ENCODE measurements at regions not wholly inside any gene's neighbourhood (a gene's known extent, or its start where the extent isn't known, plus 50 kb on each side); places are given as distances from the start of the nearest gene placed in this dataset.
"Not testable (repeated sequence)": the region's sequence is repeated elsewhere in the genome, so short reads cannot be mapped to it uniquely, and the experiment has no call there.

- Mint-ChIP-seq H3K4me3 (no peak overlapping the region), H3K27ac (no peak overlapping the region), H3K9me3 (peaks cover 5% of the 10 kb centered on the region), H3K4me1 (peaks cover 5% of the 10 kb centered on the region), H3K36me3 (ENCODE audit: low read depth) (no peaks in the 10 kb centered on the region), H3K27me3 (ENCODE audit: low read depth, poor library complexity) (peaks cover 29% of the 10 kb centered on the region)
- TF ChIP-seq CTCF (IDR thresholded peaks at IDR 0.05) = no peak
- DNase-seq = no peak
Measured at GRCh38 chr4:82276332-82276640, 97.5 kb downstream of the HNRNPD start.

DNA sequence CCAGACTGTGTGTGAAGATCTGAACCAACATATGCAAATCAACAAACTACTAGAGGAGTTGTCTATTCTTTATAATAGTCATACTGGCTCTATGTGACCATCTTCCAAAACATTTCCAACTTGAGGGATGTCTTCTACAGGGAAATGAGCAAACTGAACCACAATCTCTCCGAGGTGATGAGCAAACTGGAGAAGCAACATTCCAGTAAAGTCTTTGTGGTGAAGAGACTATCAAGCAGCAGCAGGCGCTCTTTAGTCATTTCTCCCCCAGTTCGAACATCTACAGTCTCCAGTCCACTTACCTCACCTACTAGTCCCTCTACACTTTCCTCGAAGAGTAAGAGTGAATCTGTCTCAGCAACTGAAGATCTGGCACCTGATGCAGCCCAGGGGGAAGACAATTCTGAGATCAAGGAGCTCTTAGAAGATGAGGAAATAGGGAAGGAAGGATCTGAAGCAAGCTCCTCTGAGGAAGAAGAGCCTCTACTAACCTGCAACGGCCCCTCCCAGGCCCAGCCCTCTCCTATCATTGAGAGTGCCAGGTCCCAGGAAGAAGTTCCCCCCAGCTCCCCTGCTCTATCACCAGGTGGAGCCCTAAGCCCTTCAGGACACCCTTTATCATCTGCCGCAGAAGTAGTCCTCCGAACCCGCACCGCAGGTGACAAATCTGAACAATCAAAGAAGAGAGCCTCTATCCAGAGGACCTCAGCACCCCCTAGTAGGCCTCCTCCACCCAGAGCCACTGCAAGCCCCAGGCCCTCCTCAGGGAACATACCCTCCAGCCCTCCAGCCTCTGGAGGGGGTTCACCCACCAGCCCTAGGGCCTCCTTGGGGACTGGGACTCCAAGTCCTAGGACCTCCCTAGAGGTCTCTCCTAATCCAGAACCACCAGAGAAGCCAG lies 98.1 kb downstream of the HNRNPD start:
- Mint-ChIP-seq H3K36me3 (ENCODE audit: low read depth) (no peaks in the 10 kb centered on the region), H3K4me1 (peaks cover 5% of the 10 kb centered on the region), H3K27ac (no peak overlapping the region), H3K4me3 (no peak overlapping the region), H3K27me3 (ENCODE audit: low read depth, poor library complexity) (peaks cover 29% of the 10 kb centered on the region), H3K9me3 (peaks cover 5% of the 10 kb centered on the region)
- TF ChIP-seq CTCF (IDR thresholded peaks at IDR 0.05) = no peak
- DNase-seq = no peak

DNA sequence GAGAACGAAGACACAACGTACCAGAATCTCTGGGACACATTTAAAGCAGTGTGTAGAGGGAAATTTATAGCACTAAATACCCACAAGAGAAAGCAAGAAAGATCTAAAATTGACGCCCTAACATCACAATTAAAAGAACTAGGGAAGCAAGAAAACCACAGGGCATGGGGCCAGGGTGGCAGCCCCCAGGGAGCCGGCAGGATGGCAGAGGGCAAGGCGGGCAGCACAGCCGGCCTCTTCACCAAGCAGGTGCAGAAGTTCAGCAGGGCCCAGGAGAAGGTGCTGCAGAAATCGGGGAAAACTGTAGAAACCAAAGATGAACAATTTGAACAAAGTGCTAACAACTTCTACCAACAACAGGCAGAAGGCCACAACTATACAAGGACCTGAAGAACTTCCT lies 99.1 kb downstream of the HNRNPD start:
- peaks cover 29% of the 10 kb centered on the region for H3K27me3 Mint-ChIP-seq (ENCODE audit: low read depth, poor library complexity)
- H3K27ac Mint-ChIP-seq; H3K4me1 Mint-ChIP-seq; DNase-seq; H3K4me3 Mint-ChIP-seq; H3K36me3 Mint-ChIP-seq (ENCODE audit: low read depth); H3K9me3 Mint-ChIP-seq: not testable (repeated sequence)

- DNase-seq; H3K27ac Mint-ChIP-seq; H3K9me3 Mint-ChIP-seq; H3K36me3 Mint-ChIP-seq (ENCODE audit: low read depth); H3K4me3 Mint-ChIP-seq: not testable (repeated sequence)
- H3K4me1 Mint-ChIP-seq = peaks cover 12% of the 10 kb centered on the region
- peaks cover 20% of the 10 kb centered on the region for H3K27me3 Mint-ChIP-seq (ENCODE audit: low read depth, poor library complexity)
Measured at GRCh38 chr4:82272523-82272922, 101.3 kb downstream of the HNRNPD start.

DNA sequence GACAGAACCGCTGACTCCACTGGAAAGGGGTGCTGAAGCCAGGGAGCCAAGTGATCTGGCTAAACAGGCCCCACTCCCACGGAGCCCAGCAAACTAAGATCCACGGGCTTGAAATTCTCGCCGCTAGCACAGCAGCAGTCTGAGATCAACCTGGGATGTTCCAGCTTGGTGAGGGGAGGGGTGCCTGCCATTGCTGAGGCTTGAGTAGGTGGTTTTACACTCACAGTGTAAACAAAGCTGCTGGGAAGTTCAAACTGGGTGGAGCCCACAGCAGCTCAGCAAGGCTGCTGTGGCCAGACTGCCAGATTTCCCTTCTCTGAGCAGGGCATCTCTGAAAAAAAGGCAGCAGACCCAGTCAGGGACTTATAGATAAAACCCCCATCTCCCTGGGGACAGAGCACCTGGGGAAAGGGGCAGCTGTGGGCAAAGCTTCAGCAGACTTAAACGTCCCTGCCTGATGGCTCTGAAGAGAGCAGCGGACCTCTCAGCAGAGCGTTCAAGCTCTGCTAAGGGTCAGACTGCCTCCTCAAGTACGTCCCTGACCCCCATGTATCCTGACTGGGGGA lies 101.8 kb downstream of the HNRNPD start:
- H3K36me3 Mint-ChIP-seq (ENCODE audit: low read depth); H3K27ac Mint-ChIP-seq; H3K9me3 Mint-ChIP-seq; H3K4me3 Mint-ChIP-seq: not testable (repeated sequence)
- DNase-seq = peak; percentile 4
- Mint-ChIP-seq H3K4me1 (peaks cover 12% of the 10 kb centered on the region), H3K27me3 (ENCODE audit: low read depth, poor library complexity) (peaks cover 19% of the 10 kb centered on the region)

DNA sequence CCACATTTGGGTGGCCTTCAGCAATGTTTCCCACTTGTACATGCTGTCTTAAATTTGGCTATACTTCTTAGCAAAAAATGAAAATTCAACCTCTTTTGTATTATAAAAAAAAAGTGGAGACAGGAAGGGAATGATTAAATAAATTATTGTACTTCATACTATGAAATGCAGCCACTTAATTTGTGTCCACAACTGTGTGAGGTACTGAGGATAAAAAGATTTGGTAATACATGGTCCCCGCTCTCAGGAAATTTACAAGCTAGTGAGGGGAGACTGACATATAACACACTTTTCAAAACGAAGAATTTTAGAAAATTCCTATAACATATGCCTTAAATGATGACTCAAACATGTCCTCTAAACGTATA lies 105.0 kb downstream of the HNRNPD start:
- Mint-ChIP-seq H3K9me3 (peaks cover 10% of the 10 kb centered on the region), H3K36me3 (ENCODE audit: low read depth) (no peaks in the 10 kb centered on the region), H3K4me3 (no peak overlapping the region), H3K27ac (no peak overlapping the region), H3K27me3 (ENCODE audit: low read depth, poor library complexity) (peaks cover 5% of the 10 kb centered on the region), H3K4me1 (peaks cover 12% of the 10 kb centered on the region)
- DNase-seq = no peak
- TF ChIP-seq CTCF (IDR thresholded peaks at IDR 0.05) = no peak

GRCh38 chr4:82268050-82268825 lies 105.6 kb downstream of the HNRNPD start:
- peaks cover 10% of the 10 kb centered on the region for H3K27me3 Mint-ChIP-seq (ENCODE audit: low read depth, poor library complexity)
- no peaks in the 10 kb centered on the region for H3K36me3 Mint-ChIP-seq (ENCODE audit: low read depth)
- no peak overlapping the region for H3K4me3 Mint-ChIP-seq
- peak; percentile 78 for TF ChIP-seq CTCF (IDR thresholded peaks at IDR 0.05)
- peaks cover 15% of the 10 kb centered on the region for H3K9me3 Mint-ChIP-seq
- DNase-seq = peak; percentile 55
- H3K4me1 Mint-ChIP-seq = peaks cover 12% of the 10 kb centered on the region
- no peak overlapping the region for H3K27ac Mint-ChIP-seq

Measured in nephron progenitor cell (in vitro differentiated cells).